ENCODE measurements at regions not wholly inside any gene's neighbourhood (a gene's known extent, or its start where the extent isn't known, plus 50 kb on each side); places are given as distances from the start of the nearest gene placed in this dataset.
A peak's percentile ranks its signal among the peaks of the same experiment; 100 is the strongest.
"Not testable (repeated sequence)": the region's sequence is repeated elsewhere in the genome, so short reads cannot be mapped to it uniquely, and the experiment has no call there.

- DNase-seq (ENCODE audit: low read depth in 4 of 4, low spot score in 2 of 4) = no peak
Observed at GRCh38 chr3:158882445-158882844, 80.6 kb downstream of the MFSD1 start.

GRCh38 chr3:158896729-158897128, 94.9 kb downstream of the MFSD1 start:
- no peak for DNase-seq (ENCODE audit: low read depth in 4 of 4, low spot score in 2 of 4)

DNA sequence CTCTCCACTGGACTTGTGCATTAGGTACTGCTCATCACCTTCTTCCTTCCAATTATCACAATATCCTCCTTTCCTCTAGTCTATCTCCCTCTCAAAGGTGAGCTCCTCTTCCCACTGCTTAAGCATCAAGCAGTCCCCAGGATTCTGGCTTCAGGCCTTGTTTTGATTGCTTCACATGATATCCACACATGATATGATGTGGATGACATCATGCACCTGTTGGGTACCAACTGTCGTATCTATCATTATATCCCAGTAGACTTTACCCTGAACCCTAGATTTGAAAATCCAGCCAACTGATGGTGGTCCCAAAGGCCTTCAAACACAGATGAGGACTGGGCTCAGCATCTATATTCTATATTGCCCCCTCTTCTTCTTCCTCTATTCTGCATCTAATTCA, 104.9 kb downstream of the MFSD1 start:
- no peak for DNase-seq (ENCODE audit: low read depth in 4 of 4, low spot score in 2 of 4)

DNA sequence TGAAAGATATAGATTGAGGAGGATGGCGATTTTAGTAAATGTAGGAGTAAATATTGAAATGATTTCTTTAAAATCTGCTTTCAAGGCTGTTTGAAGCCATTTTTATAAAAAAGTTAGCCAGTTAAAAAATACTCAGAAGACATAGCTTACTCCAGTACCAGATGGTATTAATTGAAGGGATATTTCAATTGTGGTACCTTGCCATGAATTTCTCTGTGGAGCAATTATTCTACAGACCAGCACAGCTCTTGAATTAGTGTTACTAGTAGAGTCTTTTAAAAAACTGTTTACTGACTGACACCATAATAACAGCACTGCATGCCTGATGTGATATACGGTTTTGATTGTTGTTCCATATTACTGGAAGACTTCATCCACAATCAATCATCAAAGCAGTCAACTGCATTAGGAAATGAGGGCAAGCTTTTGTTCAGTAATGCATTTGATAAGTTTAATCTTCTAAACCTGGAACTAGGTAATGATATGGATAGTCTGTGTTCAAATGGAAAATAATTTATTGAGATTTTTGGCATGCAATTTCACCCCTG, 106.4 kb downstream of the MFSD1 start:
- DNase-seq (ENCODE audit: low read depth in 4 of 4, low spot score in 2 of 4) = no peak

- DNase-seq (ENCODE audit: low read depth in 4 of 4, low spot score in 2 of 4) = no peak
Observed at GRCh38 chr3:158909870-158910269, 108.0 kb downstream of the MFSD1 start.

DNA sequence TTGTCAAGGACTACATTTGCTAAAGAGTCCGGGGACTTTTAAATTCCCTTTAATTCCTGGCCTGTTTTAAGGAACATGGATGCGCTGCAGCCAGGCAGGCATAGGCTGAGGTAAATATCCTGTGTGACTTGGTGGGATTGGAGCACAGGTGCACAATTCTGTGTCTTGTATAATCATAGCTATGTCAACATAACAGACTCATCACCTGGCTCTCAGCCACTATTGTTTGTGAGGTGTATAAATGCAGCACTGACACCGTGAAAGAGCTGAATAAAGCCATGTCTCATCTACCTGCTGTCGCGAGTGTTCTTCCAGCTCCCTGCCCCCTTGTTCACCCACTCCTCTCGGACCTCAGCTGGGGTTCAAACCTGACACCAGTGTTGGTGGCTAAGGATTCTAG, 109.7 kb downstream of the MFSD1 start:
- DNase-seq (ENCODE audit: low read depth in 4 of 4, low spot score in 2 of 4) = no peak

DNA sequence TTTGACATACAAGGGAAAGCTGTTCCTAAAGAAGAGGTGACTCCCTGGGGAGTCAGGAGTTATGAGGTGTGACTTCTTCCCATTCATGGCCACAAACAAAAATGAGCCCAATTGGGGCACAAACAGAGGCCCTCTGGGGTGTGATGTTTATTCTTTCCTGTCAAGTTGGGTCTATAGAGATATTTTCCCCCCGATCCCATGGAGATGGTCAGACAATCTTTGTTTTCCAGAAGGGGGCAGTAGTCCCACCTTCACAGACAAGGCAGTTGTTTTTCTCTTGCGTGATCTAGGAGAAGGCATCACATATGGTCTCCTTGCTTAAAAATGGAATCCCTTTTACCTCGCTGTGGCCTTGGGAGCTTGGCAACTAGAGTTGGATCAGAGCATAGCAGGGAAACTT, 110.3 kb downstream of the MFSD1 start:
- DNase-seq (ENCODE audit: low read depth in 4 of 4, low spot score in 2 of 4) = no peak

GRCh38 chr3:158912621-158913020, 110.8 kb downstream of the MFSD1 start:
- no peak for DNase-seq (ENCODE audit: low read depth in 4 of 4, low spot score in 2 of 4)

- DNase-seq (ENCODE audit: low read depth in 4 of 4, low spot score in 2 of 4) = no peak
Observed at GRCh38 chr3:158916111-158916510, 114.3 kb downstream of the MFSD1 start.

DNA sequence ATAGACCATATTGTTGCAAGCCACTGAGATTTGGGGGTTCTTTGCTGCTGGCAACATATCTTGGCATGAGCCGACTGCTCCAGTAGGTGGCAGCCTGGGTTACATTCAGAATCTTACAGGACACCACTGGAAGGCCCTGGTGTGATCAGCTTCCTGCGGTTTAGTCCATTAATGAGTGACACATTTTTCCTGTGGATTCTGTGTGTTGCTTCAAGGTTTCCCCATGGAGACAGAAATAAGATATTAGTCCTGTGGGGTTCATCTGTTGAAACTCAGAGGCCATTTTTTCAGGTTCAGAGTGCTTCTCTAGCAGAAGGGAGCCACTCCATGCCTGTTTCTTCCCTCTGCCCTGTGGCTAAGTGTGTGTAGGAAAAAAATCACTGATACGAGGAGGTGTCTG, 116.2 kb downstream of the MFSD1 start:
- DNase-seq (ENCODE audit: low read depth in 4 of 4, low spot score in 2 of 4) = peak; percentile 5 to 49 (median 18)

- DNase-seq (ENCODE audit: low read depth in 4 of 4, low spot score in 2 of 4) = no peak
Observed at GRCh38 chr3:158918451-158918850, 116.6 kb downstream of the MFSD1 start.

GRCh38 chr3:158920371-158920770, 118.5 kb downstream of the MFSD1 start:
- no peak for DNase-seq (ENCODE audit: low read depth in 4 of 4, low spot score in 2 of 4)

GRCh38 chr3:158925021-158925420, 123.2 kb downstream of the MFSD1 start:
- no peak for DNase-seq (ENCODE audit: low read depth in 4 of 4, low spot score in 2 of 4)

DNA sequence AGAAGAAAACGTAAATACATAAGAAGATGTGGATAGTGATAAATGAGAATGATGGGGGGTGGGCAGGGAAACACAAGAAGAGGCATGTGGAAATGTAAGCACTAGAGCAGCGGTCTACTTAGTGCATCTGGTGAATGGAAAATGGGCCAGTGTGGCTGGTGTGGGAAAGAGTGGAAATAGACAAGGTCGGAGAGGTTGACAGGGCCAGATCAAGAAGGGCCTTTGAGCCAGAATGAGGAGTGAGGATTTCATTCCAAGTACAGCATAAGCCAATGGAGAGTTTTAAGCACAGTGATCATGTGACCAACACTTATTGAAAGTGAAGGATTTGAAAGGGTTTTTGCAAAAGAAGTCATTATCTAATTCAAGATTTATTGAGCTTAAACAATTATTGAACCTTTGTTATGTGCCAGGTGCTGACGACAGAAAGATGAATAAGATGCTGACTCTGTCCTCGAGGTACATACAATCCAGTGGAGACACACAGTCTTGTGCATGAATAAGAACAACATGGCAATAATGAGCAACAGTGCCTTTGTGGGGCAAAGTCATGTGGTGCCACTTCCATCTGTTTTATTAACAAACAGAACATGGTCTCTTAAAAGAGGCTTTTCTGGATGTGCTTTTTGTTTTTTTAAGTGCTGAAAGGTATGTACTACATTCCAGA, 124.1 kb downstream of the MFSD1 start:
- DNase-seq (ENCODE audit: low read depth in 4 of 4, low spot score in 2 of 4) = no peak

DNA sequence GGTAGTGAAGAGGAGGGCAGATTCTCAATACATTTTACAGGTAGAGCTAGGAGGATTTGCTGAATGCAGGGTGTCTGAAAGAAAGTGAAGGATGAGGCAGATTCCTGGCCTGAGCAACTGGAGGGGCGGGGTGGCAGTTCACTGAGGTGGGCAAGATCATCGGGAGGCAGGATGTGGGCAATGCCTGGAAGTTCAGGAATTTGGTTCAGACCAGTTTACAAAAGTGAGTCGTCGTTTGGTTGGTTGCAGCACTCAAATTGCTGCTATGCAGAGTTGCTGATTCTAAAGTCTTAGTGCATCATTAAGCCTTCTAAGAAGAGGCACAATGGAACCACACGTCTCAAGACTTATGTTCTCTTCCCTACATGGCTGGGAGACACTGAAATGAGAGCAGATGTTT, 134.0 kb downstream of the MFSD1 start:
- no peak for DNase-seq (ENCODE audit: low read depth in 4 of 4, low spot score in 2 of 4)

- no peak for DNase-seq (ENCODE audit: low read depth in 4 of 4, low spot score in 2 of 4)
Observed at GRCh38 chr3:158936530-158937113, 134.8 kb downstream of the MFSD1 start.

DNA sequence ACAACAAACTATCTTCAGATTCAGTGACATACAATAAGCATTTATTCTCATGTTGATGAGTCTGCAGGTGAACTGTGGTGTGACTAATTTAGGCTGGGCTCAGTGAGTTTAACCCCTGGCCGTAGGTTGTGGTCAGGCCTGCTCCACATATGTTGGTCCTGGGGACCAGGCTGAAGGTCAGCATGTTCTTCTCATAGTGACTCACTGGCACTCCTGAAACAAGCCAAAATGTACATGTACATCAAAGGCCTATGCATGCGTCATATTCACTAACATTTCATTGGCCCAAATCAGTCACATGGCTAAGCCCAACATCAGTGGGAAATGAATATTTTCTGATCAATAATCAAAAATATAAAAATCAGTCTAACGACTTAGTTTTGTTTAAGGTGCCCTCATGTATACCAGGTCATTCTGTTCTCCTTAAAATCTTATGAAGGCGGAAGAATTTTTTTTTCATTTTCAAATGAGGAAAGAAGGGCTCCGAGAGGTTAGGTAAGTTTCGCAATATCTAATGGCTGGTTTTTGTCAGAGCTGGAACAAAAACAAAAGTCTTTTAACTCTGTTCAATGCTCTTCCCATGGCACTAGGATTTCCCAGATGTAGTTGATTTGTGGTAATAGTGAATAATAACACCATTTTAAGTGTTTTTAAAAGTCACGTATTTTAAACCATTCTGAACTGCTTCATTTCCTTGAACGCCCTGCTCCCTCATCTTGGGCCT, 148.5 kb downstream of the MFSD1 start:
- no peak for DNase-seq (ENCODE audit: low read depth in 4 of 4, low spot score in 2 of 4)

- DNase-seq (ENCODE audit: low read depth in 4 of 4, low spot score in 2 of 4) = no peak
Observed at GRCh38 chr3:158953131-158953530, 151.3 kb downstream of the MFSD1 start.

GRCh38 chr3:158954420-158954819, 152.6 kb downstream of the MFSD1 start:
- DNase-seq (ENCODE audit: low read depth in 4 of 4, low spot score in 2 of 4) = no peak

DNA sequence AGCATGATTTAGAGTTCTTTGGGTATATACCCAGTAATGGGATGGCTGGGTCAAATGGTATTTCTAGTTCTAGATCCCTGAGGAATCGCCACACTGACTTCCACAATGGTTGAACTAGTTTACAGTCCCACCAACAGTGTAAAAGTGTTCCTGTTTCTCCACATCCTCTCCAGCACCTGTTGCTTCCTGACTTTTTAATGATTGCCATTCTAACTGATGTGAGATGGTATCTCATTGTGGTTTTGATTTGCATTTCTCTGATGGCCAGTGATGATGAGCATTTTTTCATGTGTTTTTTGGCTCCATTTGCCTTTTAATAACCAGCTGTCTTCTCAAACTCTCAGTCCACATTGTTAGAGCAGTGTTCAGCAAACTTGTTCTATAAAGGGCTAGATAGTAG, 155.9 kb downstream of the MFSD1 start:
- DNase-seq (ENCODE audit: low read depth in 4 of 4, low spot score in 2 of 4) = not testable (repeated sequence)

DNA sequence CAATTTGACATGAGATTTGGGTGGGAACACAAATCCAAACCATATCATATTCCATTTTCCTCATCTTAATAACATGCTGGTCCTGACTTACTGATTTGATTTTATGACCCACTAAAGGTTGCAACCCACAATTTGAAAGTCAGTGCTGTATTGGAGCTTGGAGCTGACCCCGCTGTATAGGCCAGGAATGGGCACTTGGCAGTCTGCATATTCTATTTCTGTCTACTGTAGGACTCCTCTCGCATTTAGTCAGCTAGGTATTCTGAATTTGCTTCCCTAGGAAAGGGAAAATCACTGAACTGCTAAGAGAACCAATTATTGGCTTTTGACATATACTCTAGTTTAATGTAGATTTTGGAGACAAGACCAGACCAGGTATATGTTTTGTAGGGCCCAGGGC, 157.0 kb downstream of the MFSD1 start:
- DNase-seq (ENCODE audit: low read depth in 4 of 4, low spot score in 2 of 4) = no peak

- no peak for DNase-seq (ENCODE audit: low read depth in 4 of 4, low spot score in 2 of 4)
Observed at GRCh38 chr3:158961471-158961870, 159.6 kb downstream of the MFSD1 start.

Measured in left renal cortex interstitium (tissue), 4 donors.